B cell (primary cell): ENCODE measurements at regions not wholly inside any gene's neighbourhood (a gene's known extent, or its start where the extent isn't known, plus 50 kb on each side); places are given as distances from the start of the nearest gene placed in this dataset.

Experiments
- ATAC-seq: fragments of 200-7000 bp; cut with Tn5 transposase; one replicate; pipeline ENCODE4 v1.10.0; 2021; ENCODE audit warnings: low read depth, mild to moderate bottlenecking, moderate number of reproducible peaks, moderate library complexity
- CTCF ChIA-PET: fragments of 350-600 bp; sonication (Branson Sonifier 250); formaldehyde crosslinking; loops from one replicate; lab custom pipeline; 2021; ENCODE audit warnings: antibody characterized with exemption, inconsistent platforms; lab: Charles Lee
- POLR2A ChIA-PET: fragments of 350-600 bp; sonication (Branson Sonifier 250); formaldehyde crosslinking; loops from one replicate; lab custom pipeline; 2021; ENCODE audit warnings: antibody characterized with exemption; lab: Charles Lee
- DNase-seq: peaks from one replicate; pipeline ENCODE4 v3.0.0; 2013
- H2AFZ ChIP-seq: 2 replicates; pipeline ENCODE4 v1.6.1; 2012; ENCODE audit warnings: mild to moderate bottlenecking, low read depth, low read length; ENCODE audit not compliant: insufficient read depth, poor library complexity, severe bottlenecking
- H3K27ac ChIP-seq, 2 donors: 1 replicate in 1 of 2; 2 replicates in 1 of 2; pipeline ENCODE4 v1.5.1; 2012 to 2013; ENCODE audit warnings: low read length in 2 of 2, mild to moderate bottlenecking in 2 of 2, moderate library complexity in 1 of 2
- H3K27me3 ChIP-seq, 4 experiments: fragments of 200-600 bp in 1 of 4; sonication (generic) in 1 of 4; replicated peaks in 1 of 4; 1 replicate in 2 of 4; 2 replicates in 2 of 4; pipeline versions ENCODE4 v1.6.1 to v1.7.0; 2013 to 2016; ENCODE audit warnings: low read length in 3 of 4, mild to moderate bottlenecking in 2 of 4, mixed read lengths in 1 of 4, moderate library complexity in 1 of 4; ENCODE audit not compliant: insufficient read depth in 4 of 4, control insufficient read depth in 3 of 4; ENCODE audit errors: control extremely low read depth in 1 of 4
- H3K36me3 ChIP-seq, 2 experiments: replicated peaks in 1 of 2; 1 replicate in 1 of 2; 2 replicates in 1 of 2; pipeline versions ENCODE4 v1.6.1 to v1.7.1; 2013; ENCODE audit warnings: low read length in 1 of 2; ENCODE audit not compliant: insufficient read depth in 2 of 2, control insufficient read depth in 1 of 2; ENCODE audit errors: control extremely low read depth in 1 of 2, extremely low read depth in 1 of 2
- H3K4me1 ChIP-seq, 2 donors: fragments of 200-600 bp in 1 of 2; sonication (generic) in 1 of 2; 1 replicate in 1 of 2; 2 replicates in 1 of 2; pipeline versions ENCODE4 v1.5.1 to v1.6.1; 2013 to 2017; ENCODE audit warnings: low read length in 2 of 2; ENCODE audit not compliant: control insufficient read depth in 2 of 2, insufficient read depth in 2 of 2
- H3K4me2 ChIP-seq: replicated peaks from 2 replicates; pipeline ENCODE3; 2012; ENCODE audit warnings: mild to moderate bottlenecking, low read depth, low read length; ENCODE audit not compliant: poor library complexity, severe bottlenecking
- H3K4me3 ChIP-seq, 5 experiments: fragments of 200-600 bp in 1 of 5; sonication (generic) in 1 of 5; 1 replicate in 3 of 5; 2 replicates in 2 of 5; pipeline versions ENCODE4 v1.5.1 to v1.7.0; 2011 to 2016; ENCODE audit warnings: low read length in 4 of 5, mild to moderate bottlenecking in 4 of 5, low read depth in 2 of 5, control low read depth in 1 of 5, moderate library complexity in 1 of 5; ENCODE audit not compliant: insufficient read depth in 1 of 5; ENCODE audit errors: control extremely low read depth in 1 of 5, extremely low read depth in 1 of 5
- H3K79me2 ChIP-seq: fragments of 200-600 bp; sonication (generic); one replicate; pipeline ENCODE4 v1.6.0; 2016; ENCODE audit warnings: low read length; ENCODE audit not compliant: control insufficient read depth, insufficient read depth
- H3K9ac ChIP-seq: fragments of 200-600 bp; sonication (generic); 2 replicates; pipeline ENCODE4 v1.6.1; 2017; ENCODE audit warnings: mild to moderate bottlenecking, low read length, moderate library complexity
- H3K9me3 ChIP-seq, 3 donors: one replicate each; pipeline versions ENCODE4 v1.6.1 to v1.7.1; 2013; ENCODE audit warnings: low read length in 2 of 3; ENCODE audit not compliant: control insufficient read depth in 2 of 3, insufficient read depth in 1 of 3; ENCODE audit errors: control extremely low read depth in 1 of 3
- H4K20me1 ChIP-seq: 2 replicates; pipeline ENCODE4 v1.6.0; 2012; ENCODE audit warnings: mild to moderate bottlenecking, low read length; ENCODE audit not compliant: insufficient read depth, control insufficient read depth, poor library complexity, severe bottlenecking
- H3K27ac Mint-ChIP-seq: one replicate; pipeline ENCODE4 v1.8.0; 2021; ENCODE audit warnings: mixed read lengths
- H3K27me3 Mint-ChIP-seq: one replicate; pipeline ENCODE4 v1.8.0; 2021; ENCODE audit warnings: mixed read lengths
- H3K4me1 Mint-ChIP-seq: one replicate; pipeline ENCODE4 v1.8.0; 2021; ENCODE audit warnings: mixed read lengths
- H3K4me3 Mint-ChIP-seq: one replicate; pipeline ENCODE4 v1.8.0; 2021; ENCODE audit warnings: mixed read lengths
- H3K9me3 Mint-ChIP-seq: one replicate; pipeline ENCODE4 v1.8.0; 2022; ENCODE audit warnings: mixed read lengths; ENCODE audit not compliant: insufficient read depth
- CTCF ChIP-seq: fragments of 200-600 bp; IDR thresholded peaks from one replicate; pipeline ENCODE4 v1.8.0; 2022; ENCODE audit warnings: antibody characterized with exemption, mild to moderate bottlenecking
- EZH2 ChIP-seq: IDR thresholded peaks from 2 replicates; pipeline ENCODE4 v1.6.1; 2012; ENCODE audit warnings: borderline replicate concordance, low read depth, mild to moderate bottlenecking, moderate library complexity, low read length; ENCODE audit not compliant: insufficient read depth, poor library complexity, severe bottlenecking
- WGBS: methylation state at CpG from one replicate; pipeline ENCODE4 v1.1.5; 2013; ENCODE audit warnings: missing lambda C conversion rate; ENCODE audit not compliant: insufficient coverage; 5-methylcytosine and 5-hydroxymethylcytosine counted together
- intact Hi-C: fragments of 100-400 bp; cut with micrococcal nuclease; formaldehyde crosslinking; loops from one replicate; pipeline ENCODE4 v1.10.0; 2022

GRCh38 chr15:89398896-89399237 is 64.2 kb upstream of the POLG start:
- DNase-seq, result no peak
- Histone ChIP-seq H3K36me3 (no peaks in the 10 kb centered on the region), H3K4me3 (peak overlapping the region in 1 of 5 experiments; percentile 64), H3K4me1 (peaks cover 25 to 35% of the 10 kb centered on the region in 2 donors), H3K4me2 (peak overlapping the region; percentile 97), H3K27me3 (peaks cover 2 to 75% (median 46%) of the 10 kb centered on the region in 4 experiments), H3K79me2 (no peaks in the 10 kb centered on the region), H3K27ac (no peak overlapping the region), H2AFZ (peak overlapping the region; percentile 86), H3K9ac (peak overlapping the region; percentile 71), H4K20me1 (no peaks in the 10 kb centered on the region), H3K9me3 (peaks cover 0 to 8% (median 0%) of the 10 kb centered on the region in 3 donors)
- peaks cover 68% of the 10 kb centered on the region for H3K27me3 Mint-ChIP-seq
- H3K27ac Mint-ChIP-seq, result no peak overlapping the region
- ChIA-PET POLR2A (no interaction called here), CTCF (interaction anchor here (1.0 to 3.3 kb wide), 4 partner anchors 16 to 48 kb away, joined by 3 to 17 read pairs (median 4); no protein-coding TSS in a partner anchor)
- no peak for ATAC-seq
- H3K9me3 Mint-ChIP-seq, result no peaks in the 10 kb centered on the region
- peaks cover 24% of the 10 kb centered on the region for H3K4me1 Mint-ChIP-seq
- no CpG with 5 or more reads among the region's 5 CpGs for WGBS
- intact Hi-C loops, result loop anchor here (1.0 to 2.0 kb wide), 2 partner anchors 24 to 73 kb away; no protein-coding TSS in a partner anchor
- TF ChIP-seq CTCF (no peak), EZH2 (no peak)
- H3K4me3 Mint-ChIP-seq, result peak overlapping the region; percentile 87

- Histone ChIP-seq H2AFZ (no peak overlapping the region), H3K79me2 (no peaks in the 10 kb centered on the region), H4K20me1 (no peaks in the 10 kb centered on the region), H3K4me2 (no peak overlapping the region), H3K36me3 (no peaks in the 10 kb centered on the region), H3K9me3 (peaks cover 0 to 8% (median 0%) of the 10 kb centered on the region in 3 donors), H3K4me1 (peaks cover 25 to 32% of the 10 kb centered on the region in 2 donors), H3K9ac (no peak overlapping the region), H3K27me3 (peaks cover 0 to 71% (median 36%) of the 10 kb centered on the region in 4 experiments), H3K27ac (no peak overlapping the region), H3K4me3 (no peak overlapping the region)
- intact Hi-C loops, result loop anchor here (2.0 kb wide), 1 partner anchor 23 kb away; no protein-coding TSS in a partner anchor
- ChIA-PET POLR2A (no interaction called here), CTCF (interaction anchor here (0.6 to 3.3 kb wide), 2 partner anchors 8 to 39 kb away, joined by 3 to 17 read pairs; no protein-coding TSS in a partner anchor)
- H3K27ac Mint-ChIP-seq, result no peak overlapping the region
- peaks cover 66% of the 10 kb centered on the region for H3K27me3 Mint-ChIP-seq
- no peak overlapping the region for H3K4me3 Mint-ChIP-seq
- 47% methylated on average over 2 of the region's 3 CpGs for WGBS
- no peak for DNase-seq
- no peaks in the 10 kb centered on the region for H3K9me3 Mint-ChIP-seq
- peaks cover 23% of the 10 kb centered on the region for H3K4me1 Mint-ChIP-seq
- TF ChIP-seq EZH2 (no peak), CTCF (no peak)
- no peak for ATAC-seq
Measured at GRCh38 chr15:89397653-89398023, 63.0 kb upstream of the POLG start.
